A549 (cell line): ENCODE measurements at regions not wholly inside any gene's neighbourhood (a gene's known extent, or its start where the extent isn't known, plus 50 kb on each side); places are given as distances from the start of the nearest gene placed in this dataset.

Source experiments
- ATAC-seq, 2 experiments: fragments of 200-7000 bp in 1 of 2; fragments of >200 bp in 1 of 2; cut with Nextera tagmentation in 1 of 2; cut with Tn5 transposase in 1 of 2; 3 replicates each; pipeline versions ENCODE4 v1.8.0 to v1.9.1; 2018 to 2020; ENCODE audit warnings: mild to moderate bottlenecking in 1 of 2, moderate library complexity in 1 of 2
- CTCF ChIA-PET: fragments of 300-600 bp; sonication (Branson Sonifier 250); formaldehyde crosslinking; extraction: SDS; loops from one replicate; lab custom pipeline; 2021; ENCODE audit warnings: antibody characterized with exemption, inconsistent platforms; lab: Yijun Ruan, JAX
- POLR2A ChIA-PET: fragments of 350-600 bp; formaldehyde crosslinking; extraction: SDS; loops from one replicate; lab custom pipeline; 2021; ENCODE audit warnings: antibody characterized with exemption, inconsistent platforms; lab: Yijun Ruan, JAX
- DNase-seq, 2 experiments: peaks; one replicate each; pipeline versions ENCODE4 v3.0.0 to v3.0.0-alpha.2; 2011 to 2016; ENCODE audit warnings: low read depth in 1 of 2, low spot score in 1 of 2
- FAIRE-seq: peaks from 2 replicates; lab custom pipeline; 2011; peaks lifted over from hg19 to GRCh38; lab: Jason Lieb, UNC
- H3K27ac ChIP-seq, 2 experiments: fragments of >200 bp; sonication (Bioruptor Twin); formaldehyde crosslinking; 3 replicates each; pipeline ENCODE4 v1.5.1; 2016 to 2017
- H3K4me1 ChIP-seq: fragments of >200 bp; sonication (Bioruptor Twin); formaldehyde crosslinking; 3 replicates; pipeline ENCODE4 v1.6.1; 2016
- H3K4me2 ChIP-seq: fragments of >200 bp; sonication (Bioruptor Twin); formaldehyde crosslinking; 3 replicates; pipeline ENCODE4 v1.6.1; 2016
- H3K4me3 ChIP-seq: fragments of >200 bp; sonication (Bioruptor Twin); formaldehyde crosslinking; 3 replicates; pipeline ENCODE4 v1.5.1; 2016
- H3K9me3 ChIP-seq: fragments of >200 bp; sonication (Bioruptor Twin); formaldehyde crosslinking; 3 replicates; pipeline ENCODE4 v1.6.1; 2016
- CEBPB ChIP-seq, 2 experiments: fragments of >200 bp in 1 of 2; sonication (Bioruptor Twin) in 1 of 2; formaldehyde crosslinking in 1 of 2; IDR thresholded peaks; 2 replicates each; pipeline ENCODE4 v1.6.1; 2012 to 2016
- CHD2 ChIP-seq: fragments of 150-350 bp; IDR thresholded peaks from 2 replicates; pipeline ENCODE4 v1.6.1; 2014; ENCODE audit warnings: low read length; ENCODE audit not compliant: partially characterized antibody
- E2F6 ChIP-seq: IDR thresholded peaks from 2 replicates; pipeline ENCODE4 v1.6.1; 2012; ENCODE audit warnings: low read depth, borderline replicate concordance
- EHF ChIP-seq: fragments of 250-450 bp; sonication (Bioruptor Pico); IDR thresholded peaks from 2 replicates; pipeline ENCODE4 v1.5.0; 2020; ENCODE audit warnings: mild to moderate bottlenecking
- EP300 ChIP-seq, 2 experiments: fragments of >200 bp; sonication (Bioruptor Twin); formaldehyde crosslinking; IDR thresholded peaks; 2 replicates in 1 of 2; 3 replicates in 1 of 2; pipeline ENCODE4 v1.6.1; 2016 to 2017
- FOSB ChIP-seq: fragments of 250-450 bp; sonication (Bioruptor Pico); IDR thresholded peaks from 2 replicates; pipeline ENCODE4 v1.5.0; 2020; ENCODE audit warnings: mild to moderate bottlenecking, moderate library complexity
- FOSL2 ChIP-seq, 2 experiments: fragments of 450-650 bp in 1 of 2; fragments of >200 bp in 1 of 2; sonication (Bioruptor Twin) in 1 of 2; formaldehyde crosslinking; IDR thresholded peaks; 2 replicates each; pipeline versions ENCODE4 v1.5.0 to v1.6.1; 2016 to 2020; ENCODE audit warnings: mild to moderate bottlenecking in 1 of 2, moderate library complexity in 1 of 2
- HES2 ChIP-seq: fragments of >200 bp; sonication (Bioruptor Twin); formaldehyde crosslinking; IDR thresholded peaks from 2 replicates; pipeline ENCODE4 v1.6.1; 2016
- HEYL ChIP-seq: fragments of 250-450 bp; sonication (Bioruptor Pico); IDR thresholded peaks from 2 replicates; pipeline ENCODE4 v1.8.0; 2021; ENCODE audit warnings: mild to moderate bottlenecking, moderate library complexity
- JUN ChIP-seq, 2 experiments: fragments of >200 bp; sonication (Bioruptor Twin); formaldehyde crosslinking; IDR thresholded peaks; 2 replicates in 1 of 2; 3 replicates in 1 of 2; pipeline ENCODE4 v1.6.1; 2016 to 2017
- KDM1A ChIP-seq: fragments of 200-600 bp; sonication (generic); IDR thresholded peaks from 2 replicates; pipeline ENCODE4 v1.6.1; 2016; ENCODE audit warnings: low read depth, mild to moderate bottlenecking
- MYC ChIP-seq: IDR thresholded peaks from 2 replicates; pipeline ENCODE4 v1.6.1; 2012; ENCODE audit warnings: mild to moderate bottlenecking, inconsistent platforms, low read length, improper control_type of control experiment, borderline replicate concordance
- RNF2 ChIP-seq: fragments of 200-600 bp; sonication (generic); IDR thresholded peaks from 2 replicates; pipeline ENCODE4 v1.6.1; 2016; ENCODE audit warnings: low read depth, mild to moderate bottlenecking, antibody characterized with exemption, moderate library complexity, borderline replicate concordance
- ZC3H11A ChIP-seq: fragments of 450-650 bp; IDR thresholded peaks from 2 replicates; pipeline ENCODE4 v1.6.1; 2014; ENCODE audit warnings: antibody characterized with exemption, mild to moderate bottlenecking
- ZSCAN20 ChIP-seq: fragments of 250-450 bp; sonication (Bioruptor Pico); IDR thresholded peaks from 2 replicates; pipeline ENCODE4 v1.8.0; 2022; ENCODE audit warnings: mild to moderate bottlenecking, moderate library complexity
- WGBS: methylation state at CpG from one replicate; pipeline ENCODE4 v1.1.6; 2017; ENCODE audit errors: missing lambda C conversion rate; 5-methylcytosine and 5-hydroxymethylcytosine counted together
- TF ChIP-seq, protein P1 (sequence below): fragments of >200 bp; sonication (Bioruptor Twin); formaldehyde crosslinking; IDR thresholded peaks from 3 replicates; pipeline ENCODE4 v1.6.1; 2016

DNA sequence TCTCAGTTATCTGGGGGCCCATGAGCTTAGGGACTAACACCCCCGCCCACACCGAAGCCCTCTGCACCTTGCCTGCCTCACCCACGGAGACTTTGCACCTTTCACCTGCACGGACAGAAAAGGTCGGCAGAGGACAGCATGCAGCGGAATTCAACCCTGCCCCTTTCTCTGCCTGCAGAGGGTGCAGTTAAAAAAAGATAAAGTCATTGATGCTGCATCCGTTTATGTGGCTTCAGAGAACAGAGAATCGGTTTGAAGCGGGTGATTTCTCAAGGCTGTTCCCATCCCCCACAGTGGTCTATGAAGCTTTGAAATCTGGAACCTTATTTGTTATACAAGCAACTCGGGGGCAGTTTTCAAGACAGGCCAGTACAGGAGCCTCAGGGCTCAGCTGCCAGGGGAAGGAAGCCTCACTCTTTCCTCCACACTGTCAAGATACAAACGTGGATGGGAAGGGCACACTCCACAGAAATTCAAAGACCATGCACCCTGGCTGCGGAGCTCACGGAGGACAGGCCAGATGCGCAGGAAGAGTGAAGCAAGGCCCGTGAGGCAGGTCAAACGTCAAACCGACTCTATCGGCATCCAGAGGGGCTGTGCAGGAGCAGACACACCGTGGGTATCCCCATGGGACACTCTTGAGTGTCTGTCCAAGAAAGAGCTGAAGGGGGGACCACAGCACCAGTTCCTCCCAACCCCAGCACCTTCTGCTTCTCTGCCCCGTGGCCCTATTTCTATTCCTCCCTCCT, 66.3 kb downstream of the INSIG1 start:
- H3K9me3 ChIP-seq = no peaks in the 10 kb centered on the region
- no peak for DNase-seq
- POLR2A ChIA-PET = no interaction called here
- CTCF ChIA-PET = interaction anchor here (0.6 to 3.8 kb wide), 7 partner anchors 9 to 436 kb away, joined by 3 to 23 read pairs (median 8); no protein-coding TSS in a partner anchor
- 46% methylated on average over 20 of the region's 20 CpGs for WGBS
- TF ChIP-seq CHD2 (no peak), EHF (no peak), E2F6 (no peak)
- H3K4me1 ChIP-seq = no peaks in the 10 kb centered on the region
- H3K27ac ChIP-seq = no peak overlapping the region
- ATAC-seq = 0 out of 6 replicates have a peak, but pooled peaks of 1 of the 2 experiments have one; percentile 19
- FAIRE-seq = no peak
- H3K4me2 ChIP-seq = no peak overlapping the region
- H3K4me3 ChIP-seq = no peak overlapping the region

DNA sequence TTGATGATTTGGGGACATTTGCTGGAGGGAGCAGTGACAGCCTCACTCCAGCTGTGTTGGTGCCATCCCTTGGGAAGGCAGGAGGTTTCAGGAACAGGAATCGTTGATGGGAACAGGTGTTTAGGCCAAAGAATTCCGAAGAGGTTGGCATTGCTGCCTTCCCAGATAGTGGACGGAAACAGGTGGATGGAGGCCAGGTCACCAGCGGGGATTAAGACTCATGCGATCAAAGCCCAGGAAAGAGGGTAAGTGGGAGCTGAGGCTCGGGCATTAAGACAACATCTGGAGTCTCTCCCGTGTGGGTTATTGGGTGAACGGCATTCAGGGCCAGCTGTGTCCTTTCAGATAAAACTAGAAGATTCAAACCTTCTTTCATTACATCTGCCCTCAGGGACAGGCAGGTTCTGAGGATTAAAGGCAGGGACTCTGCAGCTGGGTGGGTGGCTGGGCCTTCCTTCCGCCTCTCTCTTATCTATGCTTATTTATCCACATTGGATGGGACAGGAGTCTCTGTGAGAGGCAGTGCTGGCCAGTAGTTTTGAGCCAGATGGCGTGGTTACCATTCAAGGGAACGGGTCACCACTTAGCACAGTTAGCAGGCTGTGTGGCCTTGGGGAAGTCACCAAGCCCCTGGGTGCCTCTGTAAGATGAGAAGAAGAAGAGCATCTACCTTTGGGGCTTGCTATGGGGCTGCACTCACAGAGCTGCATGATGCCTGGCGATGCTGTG, 67.6 kb downstream of the INSIG1 start:
- Histone ChIP-seq H3K4me2 (no peak overlapping the region), H3K4me3 (no peak overlapping the region), H3K9me3 (no peaks in the 10 kb centered on the region), H3K27ac (no peak overlapping the region), H3K4me1 (no peaks in the 10 kb centered on the region)
- WGBS = 61% methylated on average over 12 of the region's 12 CpGs
- FAIRE-seq (no peak), DNase-seq (no peak), ATAC-seq (no peak)
- TF ChIP-seq ZSCAN20 (CRISPR knock-in tag) (no peak), HEYL (no peak), MYC (no peak), HES2 (no peak), ZC3H11A (no peak), FOSB (CRISPR knock-in tag) (no peak), E2F6 (no peak), CEBPB (IDR thresholded peaks at IDR 0.05) (no peak), RNF2 (no peak), JUN (IDR thresholded peaks at IDR 0.05) (no peak), FOSL2 (IDR thresholded peaks at IDR 0.05) (no peak), FOSL2 (CRISPR knock-in tag; IDR thresholded peaks at IDR 0.05) (no peak), KDM1A (no peak), CHD2 (no peak), EP300 (IDR thresholded peaks at IDR 0.05) (no peak)
- TF ChIP-seq, protein P1, sequence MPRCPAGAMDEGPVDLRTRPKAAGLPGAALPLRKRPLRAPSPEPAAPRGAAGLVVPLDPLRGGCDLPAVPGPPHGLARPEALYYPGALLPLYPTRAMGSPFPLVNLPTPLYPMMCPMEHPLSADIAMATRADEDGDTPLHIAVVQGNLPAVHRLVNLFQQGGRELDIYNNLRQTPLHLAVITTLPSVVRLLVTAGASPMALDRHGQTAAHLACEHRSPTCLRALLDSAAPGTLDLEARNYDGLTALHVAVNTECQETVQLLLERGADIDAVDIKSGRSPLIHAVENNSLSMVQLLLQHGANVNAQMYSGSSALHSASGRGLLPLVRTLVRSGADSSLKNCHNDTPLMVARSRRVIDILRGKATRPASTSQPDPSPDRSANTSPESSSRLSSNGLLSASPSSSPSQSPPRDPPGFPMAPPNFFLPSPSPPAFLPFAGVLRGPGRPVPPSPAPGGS = no peak
- POLR2A ChIA-PET = no interaction called here
- CTCF ChIA-PET = interaction anchor here (2.2 to 2.7 kb wide), 3 partner anchors 13 to 438 kb away, joined by 8 to 11 read pairs (median 10); no protein-coding TSS in a partner anchor
